ENCODE measurements at regions not wholly inside any gene's neighbourhood (a gene's known extent, or its start where the extent isn't known, plus 50 kb on each side); places are given as distances from the start of the nearest gene placed in this dataset.

DNA sequence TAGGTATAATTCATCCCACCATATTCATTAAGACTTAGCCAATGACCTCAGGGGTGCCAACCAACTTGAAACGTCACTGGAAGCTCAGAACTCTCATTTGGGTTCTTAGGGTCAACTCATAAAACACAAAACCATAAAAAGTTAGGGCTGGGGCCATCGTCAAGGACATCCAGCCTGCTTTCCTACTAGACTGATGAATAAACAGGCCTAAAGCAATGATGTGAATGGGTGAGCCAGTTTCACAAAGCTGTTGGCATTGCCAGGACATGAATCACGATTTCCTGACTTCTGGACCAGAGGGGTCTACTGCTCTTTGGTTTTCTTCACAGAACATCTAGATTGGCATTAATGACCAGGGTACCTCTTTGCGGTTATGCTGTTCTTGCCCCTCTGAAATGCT is 64.7 kb downstream of the EOMES start:
- Histone ChIP-seq H3K4me3 (no peak overlapping the region), H3K4me1 (ENCODE audit: insufficient read depth) (no peaks in the 10 kb centered on the region), H3K27me3 (no peaks in the 10 kb centered on the region), H3K9me3 (no peaks in the 10 kb centered on the region), H3K27ac (no peak overlapping the region), H3K36me3 (no peaks in the 10 kb centered on the region)
- intact Hi-C loops (cut with DNase I) = no loop called here
- TF ChIP-seq EP300 (IDR thresholded peaks at IDR 0.05) = no peak
- TF ChIP-seq, protein P1, sequence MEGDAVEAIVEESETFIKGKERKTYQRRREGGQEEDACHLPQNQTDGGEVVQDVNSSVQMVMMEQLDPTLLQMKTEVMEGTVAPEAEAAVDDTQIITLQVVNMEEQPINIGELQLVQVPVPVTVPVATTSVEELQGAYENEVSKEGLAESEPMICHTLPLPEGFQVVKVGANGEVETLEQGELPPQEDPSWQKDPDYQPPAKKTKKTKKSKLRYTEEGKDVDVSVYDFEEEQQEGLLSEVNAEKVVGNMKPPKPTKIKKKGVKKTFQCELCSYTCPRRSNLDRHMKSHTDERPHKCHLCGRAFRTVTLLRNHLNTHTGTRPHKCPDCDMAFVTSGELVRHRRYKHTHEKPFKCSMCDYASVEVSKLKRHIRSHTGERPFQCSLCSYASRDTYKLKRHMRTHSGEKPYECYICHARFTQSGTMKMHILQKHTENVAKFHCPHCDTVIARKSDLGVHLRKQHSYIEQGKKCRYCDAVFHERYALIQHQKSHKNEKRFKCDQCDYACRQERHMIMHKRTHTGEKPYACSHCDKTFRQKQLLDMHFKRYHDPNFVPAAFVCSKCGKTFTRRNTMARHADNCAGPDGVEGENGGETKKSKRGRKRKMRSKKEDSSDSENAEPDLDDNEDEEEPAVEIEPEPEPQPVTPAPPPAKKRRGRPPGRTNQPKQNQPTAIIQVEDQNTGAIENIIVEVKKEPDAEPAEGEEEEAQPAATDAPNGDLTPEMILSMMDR (IDR thresholded peaks at IDR 0.05) = no peak
- TF ChIP-seq POLR2A (IDR thresholded peaks at IDR 0.05) = no peak
- no peak for DNase-seq
- 76 to 80% (median 77%) methylated on average over 4 of the region's 4 CpGs for WGBS, 3 donors

- Histone ChIP-seq H3K27me3 (no peaks in the 10 kb centered on the region), H3K27ac (no peak overlapping the region), H3K9me3 (no peaks in the 10 kb centered on the region), H3K4me1 (ENCODE audit: insufficient read depth) (no peaks in the 10 kb centered on the region), H3K36me3 (no peaks in the 10 kb centered on the region), H3K4me3 (no peak overlapping the region)
- no peak for DNase-seq
- TF ChIP-seq EP300 (IDR thresholded peaks at IDR 0.05) (no peak), POLR2A (IDR thresholded peaks at IDR 0.05) (no peak)
- TF ChIP-seq, protein P1 (IDR thresholded peaks at IDR 0.05) = no peak
- intact Hi-C loops (cut with DNase I) = no loop called here
- WGBS, 3 donors = 78 to 90% (median 86%) methylated on average over 1 of the region's 1 CpG
These were observed 65.3 kb downstream of the EOMES start for GRCh38 chr3:27656790-27657189.

- Histone ChIP-seq H3K27ac (no peak overlapping the region), H3K4me1 (ENCODE audit: insufficient read depth) (no peaks in the 10 kb centered on the region), H3K9me3 (no peaks in the 10 kb centered on the region), H3K4me3 (no peak overlapping the region), H3K36me3 (no peaks in the 10 kb centered on the region), H3K27me3 (no peaks in the 10 kb centered on the region)
- DNase-seq = no peak
- TF ChIP-seq EP300 (IDR thresholded peaks at IDR 0.05) (no peak), POLR2A (IDR thresholded peaks at IDR 0.05) (no peak)
- TF ChIP-seq, protein P1 (IDR thresholded peaks at IDR 0.05) = no peak
- 88 to 90% (median 89%) methylated on average over 5 of the region's 5 CpGs for WGBS, 3 donors
- intact Hi-C loops (cut with DNase I) = no loop called here
These were observed 66.6 kb downstream of the EOMES start for GRCh38 chr3:27655547-27655946.

DNA sequence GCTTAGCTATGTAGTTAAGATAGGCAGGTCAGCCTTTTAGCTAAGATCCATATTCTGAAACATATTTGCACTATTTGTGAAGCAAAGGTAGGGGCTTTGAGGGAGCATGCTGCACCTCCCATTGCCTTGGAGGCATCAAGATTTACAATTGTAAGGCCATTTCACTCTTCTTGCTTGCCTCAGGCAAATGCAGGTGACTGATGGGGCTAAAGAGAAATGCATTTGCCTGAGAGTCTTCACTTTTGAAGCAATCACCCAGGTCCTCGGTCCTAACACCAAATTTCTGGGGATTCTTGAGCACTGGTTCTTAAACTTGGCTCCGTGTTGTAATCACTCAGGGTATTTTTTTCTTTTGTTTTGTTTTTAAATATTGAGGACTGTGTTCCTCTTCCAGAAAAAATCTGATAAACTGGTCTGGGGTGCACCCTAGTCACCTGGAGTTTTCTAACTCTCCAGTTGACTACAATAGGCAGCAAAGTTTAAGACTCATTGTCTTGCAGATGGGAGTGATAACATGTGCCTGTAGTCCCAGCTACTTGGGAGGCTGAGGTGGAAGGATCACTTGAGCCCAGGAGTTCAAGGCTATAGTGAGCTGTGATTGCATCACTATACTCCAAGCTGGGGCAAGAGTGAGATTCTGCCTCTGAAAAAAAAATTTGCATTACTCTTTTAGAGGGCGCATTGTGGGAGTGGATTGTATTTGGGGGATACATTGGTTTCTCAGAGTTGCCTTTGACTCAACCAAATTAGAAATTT is 68.1 kb downstream of the EOMES start:
- Histone ChIP-seq H3K9me3 (no peaks in the 10 kb centered on the region), H3K36me3 (no peaks in the 10 kb centered on the region), H3K27me3 (no peaks in the 10 kb centered on the region), H3K4me1 (ENCODE audit: insufficient read depth) (no peaks in the 10 kb centered on the region), H3K4me3 (no peak overlapping the region), H3K27ac (no peak overlapping the region)
- no peak for DNase-seq
- intact Hi-C loops (cut with DNase I) = no loop called here
- WGBS, 3 donors = 77 to 82% (median 78%) methylated on average over 3 of the region's 3 CpGs
- TF ChIP-seq, protein P1 (IDR thresholded peaks at IDR 0.05) = no peak
- TF ChIP-seq EP300 (IDR thresholded peaks at IDR 0.05) (no peak), POLR2A (IDR thresholded peaks at IDR 0.05) (no peak)

Data from ovary (tissue), 7 donors.